GM21381 (cell line): ENCODE measurements at regions not wholly inside any gene's neighbourhood (a gene's known extent, or its start where the extent isn't known, plus 50 kb on each side); places are given as distances from the start of the nearest gene placed in this dataset.

Experiments
- ATAC-seq: cut with Tn5 transposase; IDR thresholded peaks from one replicate; pipeline ENCODE4 v1.9.1; 2021; ENCODE audit warnings: mild to moderate bottlenecking, moderate library complexity; ENCODE audit not compliant: unreplicated experiment

DNA sequence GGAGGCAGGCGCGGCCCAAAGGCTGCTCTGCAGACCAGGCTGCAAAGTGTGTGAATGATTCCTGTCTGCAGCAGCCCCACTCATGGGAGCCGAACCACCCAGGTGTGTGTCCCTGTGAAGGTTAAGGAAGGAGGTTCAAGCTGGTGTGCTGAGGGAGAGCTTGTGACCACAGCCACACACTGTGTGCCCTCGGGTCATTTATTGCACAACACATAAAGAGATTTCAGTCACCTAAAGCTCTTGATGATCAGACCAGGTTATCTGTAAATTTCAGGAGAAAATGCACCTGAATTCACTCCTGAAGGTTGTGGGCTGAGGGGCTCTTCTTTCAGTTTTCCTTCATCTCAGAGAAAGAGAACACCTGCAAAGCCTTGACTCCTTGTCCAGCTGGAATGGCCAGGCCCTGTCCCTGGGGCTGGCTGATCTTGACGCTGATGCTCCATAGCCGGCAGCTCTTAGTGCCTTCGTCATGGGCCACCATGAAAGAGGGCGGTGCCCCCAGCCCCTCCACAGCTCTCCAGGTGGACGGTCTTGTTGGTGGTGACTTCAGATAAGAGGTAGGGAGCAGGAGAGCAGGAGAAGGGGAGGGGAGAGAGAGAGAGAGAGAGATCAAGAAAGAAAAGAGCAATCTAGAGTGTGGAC is 110.8 kb upstream of the C1QTNF9B start:
- no peak for ATAC-seq

DNA sequence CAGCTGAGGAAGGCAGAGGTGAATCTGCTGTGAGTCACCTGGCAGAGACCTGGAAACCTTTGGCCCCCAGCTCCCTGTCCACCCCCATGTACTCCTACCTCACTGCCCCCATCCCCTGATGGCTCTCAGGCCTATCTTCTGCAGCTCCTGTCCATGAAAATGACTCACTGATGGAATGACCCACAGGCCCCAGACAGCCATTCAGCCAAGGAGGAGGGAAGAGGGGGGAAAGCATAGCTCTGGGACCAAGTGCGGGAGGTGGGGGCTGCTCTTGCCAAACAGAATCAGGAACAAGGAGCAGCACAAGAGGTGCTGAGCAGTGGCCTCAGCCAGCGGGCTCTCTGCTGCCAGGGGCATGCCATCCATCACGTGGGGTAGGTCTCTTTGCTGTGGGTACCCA is 111.4 kb upstream of the C1QTNF9B start:
- ATAC-seq = no peak

DNA sequence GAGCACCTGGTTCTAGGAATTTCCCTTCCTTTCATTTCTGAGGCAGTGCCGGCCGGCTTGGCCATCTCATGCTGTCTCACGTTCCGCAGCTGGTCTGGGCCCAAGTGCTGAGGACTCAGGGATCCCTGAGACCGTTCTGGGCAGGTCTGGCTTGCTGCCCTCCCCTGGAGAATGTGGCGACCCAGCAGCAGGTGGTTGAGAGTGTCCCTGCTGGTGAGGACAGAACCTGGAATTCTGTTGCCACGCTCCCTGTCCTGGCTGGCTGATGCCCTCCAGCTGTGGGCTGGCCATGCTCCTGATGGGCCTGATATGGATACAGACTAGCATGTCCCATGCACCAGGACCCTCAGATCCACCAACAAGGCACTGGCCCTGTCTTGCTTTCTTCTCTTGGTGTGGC is 114.0 kb upstream of the C1QTNF9B start:
- no peak for ATAC-seq

DNA sequence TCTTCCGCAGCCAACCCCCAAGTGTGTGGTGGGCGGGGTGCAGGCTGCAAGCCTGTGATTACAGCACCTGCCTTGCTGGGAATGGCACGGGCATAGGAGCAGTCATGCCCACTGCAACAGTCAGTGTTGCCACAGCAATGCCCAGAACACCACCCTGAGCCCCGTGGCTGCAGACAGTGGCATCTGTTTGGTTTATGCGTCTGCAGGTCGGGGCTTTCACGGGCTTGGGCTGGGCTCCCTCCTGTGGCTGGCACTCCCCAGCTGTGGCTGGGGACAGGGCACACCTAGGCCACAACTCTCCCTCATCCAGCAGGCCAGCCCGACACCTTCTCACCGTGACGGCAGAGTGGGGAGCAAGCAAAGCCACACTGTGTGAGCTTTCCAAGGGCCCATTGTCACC is 115.3 kb upstream of the C1QTNF9B start:
- ATAC-seq = no peak

DNA sequence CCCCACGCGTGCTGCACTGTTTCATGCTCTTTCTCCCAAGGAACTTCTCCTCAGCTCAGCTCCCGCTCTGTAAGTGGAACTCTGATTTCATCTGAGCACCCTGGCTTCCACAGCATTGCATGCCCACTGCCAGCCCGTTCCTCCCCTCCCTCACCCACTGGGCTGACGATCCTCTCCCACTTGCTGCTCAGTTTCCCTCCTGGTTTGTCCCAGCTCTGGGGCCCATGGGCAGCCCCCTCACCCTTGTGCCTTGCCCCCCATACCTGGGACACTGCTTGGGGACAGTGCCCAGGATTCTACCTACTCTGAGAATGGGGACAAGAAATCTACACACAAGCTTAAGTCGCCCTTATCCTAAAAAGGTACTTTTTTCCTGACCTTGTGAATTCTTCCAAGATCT is 115.9 kb upstream of the C1QTNF9B start:
- ATAC-seq = no peak

DNA sequence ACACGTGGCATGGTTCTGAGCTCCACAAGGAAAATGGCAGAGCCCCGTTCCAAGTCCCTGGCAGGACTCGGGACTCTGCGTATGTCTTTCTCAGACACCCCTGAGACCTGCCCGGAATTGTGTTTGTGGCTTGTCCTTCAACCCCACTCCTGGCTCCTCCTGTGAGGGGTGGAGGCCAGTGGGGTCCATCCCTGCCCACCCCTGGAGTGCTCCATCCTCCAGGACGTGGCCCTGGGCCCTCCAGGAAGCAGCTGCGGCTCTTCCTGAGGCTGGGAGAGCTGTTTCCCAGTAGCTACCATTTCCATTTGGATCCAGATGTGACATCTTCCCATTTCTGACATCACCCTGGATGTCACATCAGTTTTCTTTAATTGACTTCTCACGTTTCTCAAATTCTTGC is 118.7 kb upstream of the C1QTNF9B start:
- no peak for ATAC-seq

DNA sequence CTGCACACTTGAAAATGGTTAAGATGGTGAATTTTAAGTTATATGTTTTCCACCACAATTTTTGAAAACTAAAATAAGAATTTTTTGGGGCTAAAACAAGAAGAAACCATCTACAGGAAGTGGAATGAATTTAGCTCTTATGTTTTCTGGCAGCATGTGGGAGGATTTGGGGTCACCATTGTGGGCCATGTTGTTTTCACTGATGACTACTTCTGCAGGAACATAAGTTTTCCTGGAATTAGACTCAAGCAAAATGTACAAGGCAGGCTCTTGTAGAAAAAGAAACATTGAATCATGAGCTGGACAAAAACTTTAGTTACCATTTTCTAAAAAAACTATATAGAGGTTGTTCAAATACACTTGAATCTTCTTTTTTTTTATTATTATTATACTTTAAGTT is 125.3 kb upstream of the C1QTNF9B start:
- ATAC-seq = no peak

DNA sequence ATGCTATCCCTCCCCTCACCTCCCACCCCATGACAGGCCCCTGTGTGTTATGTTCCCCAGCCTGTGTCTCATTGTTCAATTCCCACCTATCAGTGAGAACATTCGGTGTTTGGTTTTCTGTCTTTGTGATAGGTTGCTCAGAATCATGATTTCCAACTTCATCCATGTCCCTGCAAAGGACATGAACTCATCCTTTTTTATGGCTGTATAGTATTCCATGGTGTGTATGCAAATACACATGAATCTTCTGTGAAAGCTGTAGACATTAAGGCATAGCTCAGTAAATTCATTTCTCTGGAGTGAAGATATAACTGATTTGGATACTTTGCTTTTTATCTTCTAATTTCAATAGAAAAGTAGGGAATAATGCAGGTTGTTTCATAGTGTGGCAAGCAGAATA is 125.8 kb upstream of the C1QTNF9B start:
- ATAC-seq = no peak

DNA sequence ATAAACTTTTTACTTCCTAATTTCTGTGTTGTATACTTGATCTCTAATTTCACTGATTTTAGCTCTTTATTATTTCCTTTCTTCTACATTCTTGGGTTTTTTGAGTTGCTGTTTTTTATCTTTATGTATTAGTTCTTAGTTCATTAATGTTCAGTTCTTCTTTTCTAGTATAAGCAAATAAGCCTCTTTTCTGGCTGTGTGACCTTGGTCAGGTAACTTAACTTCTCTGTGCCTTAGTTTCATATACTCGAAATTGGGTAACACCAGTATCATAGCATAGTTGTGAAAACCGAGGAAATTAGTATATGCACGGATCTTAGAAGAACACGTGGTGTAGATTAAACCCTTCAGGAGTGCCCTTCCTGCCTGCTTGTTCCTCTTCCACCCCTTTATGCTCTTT is 130.2 kb upstream of the C1QTNF9B start:
- ATAC-seq = no peak

DNA sequence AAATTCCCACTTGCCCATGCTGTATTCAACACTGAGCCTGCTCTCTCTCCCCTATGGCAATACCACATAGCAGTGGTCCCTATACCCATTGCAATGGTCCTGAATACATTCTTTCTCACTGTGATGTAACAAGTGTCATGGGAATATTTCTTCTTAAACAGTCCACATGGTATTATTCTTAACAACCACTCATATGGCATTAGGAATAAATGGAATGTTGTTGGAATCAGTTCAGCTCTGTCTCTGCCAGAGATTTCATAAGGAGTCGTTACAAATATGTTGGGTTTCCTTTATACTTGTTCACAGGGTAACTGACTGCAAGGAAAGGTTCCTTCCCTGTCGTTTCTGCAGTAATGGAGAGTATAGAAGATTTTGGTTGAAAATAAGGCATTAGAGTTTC is 128.3 kb upstream of the SPATA13 start:
- no peak for ATAC-seq

DNA sequence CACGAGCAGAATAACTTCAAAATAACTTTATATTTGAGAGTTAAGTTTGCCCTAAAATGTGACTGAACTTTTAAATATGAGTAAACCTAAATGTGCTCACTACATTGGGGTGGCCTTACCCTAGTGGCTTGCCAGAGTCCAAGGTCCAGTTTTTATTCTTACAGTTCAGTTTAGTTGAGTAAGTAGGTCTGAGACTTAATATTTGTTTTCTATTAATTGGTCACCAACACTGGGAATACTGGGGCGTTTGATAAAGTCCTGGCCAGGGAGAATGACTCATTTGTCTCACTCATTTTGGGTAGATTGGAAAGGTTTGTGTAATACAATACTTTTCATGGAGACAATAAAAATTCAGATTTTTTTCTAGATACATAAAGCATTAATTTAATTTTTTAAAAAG is 127.8 kb upstream of the SPATA13 start:
- ATAC-seq = no peak

DNA sequence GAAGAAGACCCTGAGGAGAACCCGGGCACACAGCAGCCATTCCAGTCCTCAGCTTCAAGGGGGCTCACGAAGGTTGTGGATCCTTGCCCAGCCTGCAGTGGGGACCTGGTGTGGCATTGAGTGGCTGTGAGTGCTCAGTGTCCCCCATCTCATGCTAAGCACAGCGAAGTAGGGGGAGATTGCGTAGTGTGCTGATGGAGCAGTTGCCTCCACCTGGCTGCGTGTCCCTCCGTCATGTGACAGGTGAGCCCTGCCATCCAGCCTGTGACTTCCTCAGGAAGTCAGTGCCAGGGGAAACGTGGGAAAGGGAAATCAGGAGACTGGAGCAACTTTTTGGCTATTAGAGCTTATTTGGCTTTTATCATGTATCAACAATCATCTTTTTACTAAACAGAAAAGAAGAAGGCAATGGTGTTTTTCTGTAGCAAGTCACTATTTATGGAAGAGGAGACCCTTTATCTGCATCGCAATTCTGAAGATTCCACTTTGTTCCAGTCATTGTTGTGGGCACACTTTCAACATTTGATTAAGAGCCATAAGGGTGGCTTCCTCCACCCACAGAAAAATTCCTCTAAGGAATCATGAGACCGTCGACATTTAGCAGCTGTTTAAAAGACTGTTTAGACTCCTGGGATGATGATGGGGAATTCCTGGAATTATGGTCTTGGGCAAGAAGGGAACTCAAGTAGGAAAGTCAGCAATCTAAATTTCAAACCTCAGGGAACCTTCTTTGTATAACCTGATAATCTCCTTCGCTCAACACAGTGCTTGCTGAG is 126.8 kb upstream of the SPATA13 start:
- no peak for ATAC-seq

DNA sequence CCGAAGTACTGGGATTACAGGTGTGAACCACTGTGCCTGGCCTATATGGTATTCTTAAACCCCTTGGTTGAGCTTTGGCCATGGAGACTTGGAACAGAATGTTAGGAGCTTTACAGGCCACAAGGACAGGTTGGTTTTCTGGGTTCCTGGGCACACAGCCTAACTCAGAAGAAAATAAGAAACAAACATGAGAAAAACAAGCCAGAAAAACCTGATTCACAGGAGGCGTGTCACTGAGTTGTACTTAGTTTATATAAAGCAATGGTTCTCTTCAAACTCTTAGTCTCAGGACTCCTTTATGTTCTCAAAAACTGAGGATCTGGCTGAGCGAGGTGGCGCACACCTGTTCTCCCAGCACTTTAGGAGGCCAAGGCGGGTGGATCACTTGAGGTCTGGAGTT is 125.1 kb upstream of the SPATA13 start:
- no peak for ATAC-seq

DNA sequence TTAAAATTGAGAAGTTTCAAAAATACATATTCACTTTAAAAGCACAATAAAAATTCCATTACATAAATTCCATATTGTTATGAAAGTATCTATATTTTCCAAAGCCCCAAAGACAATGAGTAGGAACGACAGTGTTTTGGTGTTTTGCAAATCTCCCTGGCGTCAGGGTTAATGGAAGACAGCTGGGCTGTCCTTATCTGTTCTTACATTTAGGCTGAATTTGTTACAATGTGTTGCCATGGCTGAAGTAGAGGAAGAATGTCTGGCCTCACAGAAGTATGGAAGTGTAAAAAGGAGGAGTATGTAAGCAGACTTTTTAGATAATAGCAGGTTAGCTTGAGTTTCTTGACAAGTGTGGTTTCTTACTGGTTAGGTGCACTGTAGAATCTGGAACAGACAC is 124.4 kb upstream of the SPATA13 start:
- no peak for ATAC-seq

DNA sequence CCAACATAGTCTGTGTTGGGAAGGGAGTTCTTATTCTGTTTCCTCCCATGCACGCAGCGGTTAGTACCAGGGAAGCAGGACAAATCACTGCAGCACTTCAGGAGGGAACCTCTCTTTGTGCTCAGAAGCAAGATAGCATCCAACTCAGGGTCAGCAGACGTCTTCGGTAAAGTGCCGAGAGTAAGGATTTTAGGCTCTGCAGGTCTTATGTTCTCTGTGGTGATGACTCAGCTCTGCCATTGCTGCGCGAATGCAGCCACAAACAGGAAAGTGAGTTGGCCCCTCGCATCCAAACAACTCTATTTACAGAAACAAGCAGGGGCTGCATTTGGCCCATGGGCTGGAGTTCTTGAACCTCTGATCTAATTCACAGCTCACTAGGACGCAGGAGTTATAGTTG is 122.1 kb upstream of the SPATA13 start:
- ATAC-seq = no peak

DNA sequence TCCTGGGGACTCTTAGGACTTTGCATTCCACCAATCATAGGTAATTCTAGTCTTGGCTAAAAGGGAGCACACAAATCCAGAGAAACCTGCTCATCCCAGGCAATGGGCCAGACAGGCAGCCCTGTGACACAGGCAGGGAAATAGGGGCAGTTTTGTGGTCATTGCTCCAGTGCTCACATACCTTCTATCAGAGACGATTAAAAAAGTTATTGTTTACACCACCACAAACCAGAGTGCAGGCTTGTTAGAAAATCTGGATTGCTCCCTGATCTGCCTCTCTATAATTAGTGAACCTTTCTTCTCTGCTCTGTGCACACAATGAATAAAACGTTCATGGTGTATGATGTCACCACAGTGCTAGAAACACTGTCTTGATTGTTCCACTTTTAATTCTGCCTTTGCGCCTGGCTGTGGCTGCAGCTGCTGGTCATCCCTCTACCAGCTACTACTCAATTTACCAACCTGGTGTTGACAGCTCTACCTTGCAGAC is 121.6 kb upstream of the SPATA13 start:
- ATAC-seq = no peak

DNA sequence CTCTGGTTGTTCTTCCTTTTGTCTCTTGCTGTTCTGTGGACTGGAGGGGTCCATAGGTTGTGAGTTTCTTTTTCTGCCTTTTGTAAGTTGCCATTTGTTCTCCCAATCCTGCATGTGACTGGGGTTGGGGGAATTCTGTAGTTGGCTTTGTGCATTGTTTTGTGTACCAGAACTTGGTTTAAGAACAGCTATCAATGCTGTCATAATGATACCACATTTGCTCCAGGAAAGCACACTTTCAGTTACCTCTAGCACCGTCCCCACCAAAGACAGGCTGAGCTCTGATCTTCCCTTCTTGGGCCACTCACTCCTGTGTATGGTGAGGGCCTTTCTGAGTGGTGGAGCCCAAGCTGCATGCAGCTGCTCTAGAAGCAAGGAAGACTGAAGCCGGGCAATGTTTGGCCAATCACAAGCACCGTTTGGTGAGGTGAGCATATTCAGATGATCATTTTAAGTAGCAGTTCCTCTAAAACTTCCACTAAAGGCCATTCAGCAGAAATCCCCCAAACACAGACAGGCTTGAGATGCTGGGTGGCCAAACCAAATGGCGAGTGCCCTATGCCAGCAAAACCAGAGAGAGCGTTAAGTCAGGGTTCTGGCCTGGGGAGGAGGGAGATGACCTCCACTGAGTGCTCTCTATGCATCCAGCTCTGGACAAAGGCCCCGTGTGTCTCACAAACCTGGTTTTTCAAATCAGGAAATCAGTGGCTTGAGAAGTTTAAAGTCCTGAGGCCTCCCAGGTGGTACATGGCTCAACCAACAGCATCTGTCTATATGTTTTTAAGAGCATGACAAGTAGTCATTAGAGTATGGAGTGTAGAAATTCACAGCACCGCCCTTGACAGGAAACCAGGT is 120.7 kb upstream of the SPATA13 start:
- no peak for ATAC-seq

DNA sequence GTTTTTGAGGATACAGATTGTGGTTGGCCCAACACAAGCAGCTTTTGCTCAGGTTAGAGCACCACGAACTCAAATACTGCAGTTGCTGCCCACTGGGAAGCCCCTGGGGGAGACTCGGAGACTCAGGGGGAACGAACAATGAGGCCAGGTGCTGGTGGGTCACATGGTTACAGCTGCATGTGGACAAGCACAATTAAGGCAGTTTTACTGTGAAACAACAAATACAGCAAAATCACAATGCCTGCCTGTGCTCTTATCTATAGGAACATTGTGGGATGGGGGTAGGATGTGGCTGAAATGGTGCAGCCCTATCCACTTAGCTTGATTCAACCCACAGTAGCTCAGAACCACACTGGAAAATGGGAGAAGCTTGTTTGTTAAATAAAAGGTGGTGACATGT is 119.7 kb upstream of the SPATA13 start:
- ATAC-seq = no peak

DNA sequence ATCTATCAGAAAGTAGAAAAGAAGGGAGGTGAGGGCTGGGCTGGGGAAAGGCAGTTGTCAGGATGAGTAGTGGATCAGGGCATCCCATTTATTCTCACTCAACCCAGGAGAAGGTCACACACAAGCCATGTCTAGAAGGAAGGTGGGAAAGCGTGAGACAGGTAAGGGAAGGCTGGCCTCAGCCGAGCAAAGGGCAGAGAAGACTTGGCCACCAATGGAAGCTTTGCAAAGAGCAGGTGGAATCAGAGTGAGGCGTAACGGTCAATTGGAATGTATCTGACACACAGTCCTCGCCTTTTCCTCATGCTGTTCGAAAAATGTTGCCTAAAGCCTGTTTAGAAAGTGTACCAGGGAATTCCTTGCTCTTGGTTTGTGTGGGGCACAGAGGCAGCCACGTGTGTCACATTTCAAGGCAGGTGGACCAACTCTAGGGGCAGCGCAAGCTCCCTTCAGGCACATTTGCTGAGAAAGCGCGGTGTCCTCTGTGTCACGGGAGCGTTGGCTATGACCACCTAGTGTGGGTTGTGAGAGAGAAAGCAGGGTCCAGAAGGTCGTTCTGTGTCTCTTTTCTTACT is 118.8 kb upstream of the SPATA13 start:
- no peak for ATAC-seq

DNA sequence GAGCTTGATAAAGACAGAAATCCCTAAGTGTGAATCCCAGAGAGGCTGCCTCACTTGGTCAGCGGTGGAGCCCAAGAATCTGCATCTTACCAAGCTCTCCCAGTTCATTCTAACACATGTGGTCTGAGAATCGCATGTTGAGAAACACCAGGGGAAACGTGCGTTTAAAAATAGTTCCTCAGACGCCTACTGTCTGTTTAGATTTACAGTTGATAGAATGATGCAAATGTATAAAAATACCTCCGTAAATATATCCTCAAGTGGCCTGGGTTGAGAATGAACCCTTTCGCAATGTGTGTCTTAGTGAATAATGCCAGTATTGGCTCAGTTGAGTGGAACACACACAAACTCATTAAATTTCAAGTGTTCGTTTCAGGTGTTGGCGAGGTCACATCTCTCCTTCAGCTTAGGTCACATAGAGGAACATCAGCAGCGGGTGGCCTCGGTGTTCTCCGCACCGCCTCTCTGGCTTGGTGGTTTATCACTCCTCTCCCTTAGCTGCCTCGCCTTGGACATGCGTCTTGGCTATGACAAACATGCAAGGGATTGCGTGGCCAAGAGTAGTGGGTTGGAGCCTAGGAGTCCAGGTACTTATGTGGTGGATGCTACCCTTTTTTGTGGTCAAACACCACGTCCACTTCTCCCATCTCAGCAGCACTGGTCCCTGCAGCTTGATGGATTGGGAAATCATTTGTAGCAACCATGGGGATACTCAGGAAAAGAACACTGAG is 117.6 kb upstream of the SPATA13 start:
- no peak for ATAC-seq
